HG03565 (cell line): ENCODE measurements at regions not wholly inside any gene's neighbourhood (a gene's known extent, or its start where the extent isn't known, plus 50 kb on each side); places are given as distances from the start of the nearest gene placed in this dataset.

Experiments used
- ATAC-seq: cut with Tn5 transposase; IDR thresholded peaks from one replicate; pipeline ENCODE4 v1.9.1; 2021; ENCODE audit warnings: mild to moderate bottlenecking, moderate library complexity; ENCODE audit not compliant: unreplicated experiment

DNA sequence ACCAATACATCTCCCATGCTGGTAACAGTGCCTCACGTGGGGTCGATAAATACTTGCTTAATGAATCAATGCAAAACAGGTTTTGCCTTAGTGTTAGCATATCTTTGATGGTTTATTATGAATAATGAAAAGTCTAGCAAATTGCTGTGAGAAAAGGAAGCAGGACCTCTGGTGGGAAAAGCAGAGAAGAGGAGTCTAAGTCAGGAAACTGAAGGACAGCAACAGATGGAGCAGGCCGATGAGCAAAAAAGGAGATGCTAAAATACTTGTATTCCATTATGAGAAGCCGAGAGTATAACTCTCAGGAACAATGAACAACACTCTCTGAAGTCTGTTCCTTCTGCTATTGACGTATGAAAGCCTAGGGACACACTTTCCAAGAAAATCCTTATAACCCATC is 555.2 kb upstream of the KLHL29 start:
- ATAC-seq = no peak

DNA sequence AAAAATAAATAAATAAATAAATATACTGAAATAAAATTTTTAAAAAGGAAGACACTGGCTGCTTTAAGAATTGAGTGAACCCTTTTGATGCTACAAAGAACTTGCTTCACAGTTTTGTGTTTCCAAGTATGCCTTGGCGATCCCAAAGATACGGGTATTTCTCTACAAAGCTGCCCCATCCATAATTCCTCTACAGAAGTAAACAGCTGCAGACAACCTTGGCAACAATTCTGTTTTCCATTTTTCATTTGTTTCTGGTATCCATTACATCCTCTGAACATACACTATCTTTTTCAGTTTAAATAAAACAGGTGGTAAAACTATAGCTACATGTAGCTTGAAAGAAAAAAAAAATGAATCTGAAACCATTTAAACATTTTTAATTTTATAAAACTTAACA is 552.8 kb upstream of the KLHL29 start:
- no peak for ATAC-seq

DNA sequence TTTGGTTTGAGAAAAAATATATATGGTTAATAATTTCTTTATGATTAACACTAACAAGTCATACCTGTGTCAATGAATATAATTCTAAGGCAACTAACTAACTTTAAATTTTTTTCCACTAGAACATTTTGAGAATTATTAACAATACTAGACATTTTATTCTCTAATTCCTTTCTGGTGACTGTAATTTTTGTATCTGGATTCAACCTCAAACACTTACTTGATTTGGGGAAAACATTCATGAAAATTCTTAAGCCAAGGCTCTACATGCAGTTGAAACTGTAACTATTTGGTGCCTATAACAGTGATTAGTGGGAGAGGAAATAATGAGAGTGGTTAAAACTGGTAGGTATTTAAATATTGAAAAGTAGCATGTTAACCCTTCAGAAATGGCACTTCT is 546.5 kb upstream of the KLHL29 start:
- ATAC-seq = no peak

DNA sequence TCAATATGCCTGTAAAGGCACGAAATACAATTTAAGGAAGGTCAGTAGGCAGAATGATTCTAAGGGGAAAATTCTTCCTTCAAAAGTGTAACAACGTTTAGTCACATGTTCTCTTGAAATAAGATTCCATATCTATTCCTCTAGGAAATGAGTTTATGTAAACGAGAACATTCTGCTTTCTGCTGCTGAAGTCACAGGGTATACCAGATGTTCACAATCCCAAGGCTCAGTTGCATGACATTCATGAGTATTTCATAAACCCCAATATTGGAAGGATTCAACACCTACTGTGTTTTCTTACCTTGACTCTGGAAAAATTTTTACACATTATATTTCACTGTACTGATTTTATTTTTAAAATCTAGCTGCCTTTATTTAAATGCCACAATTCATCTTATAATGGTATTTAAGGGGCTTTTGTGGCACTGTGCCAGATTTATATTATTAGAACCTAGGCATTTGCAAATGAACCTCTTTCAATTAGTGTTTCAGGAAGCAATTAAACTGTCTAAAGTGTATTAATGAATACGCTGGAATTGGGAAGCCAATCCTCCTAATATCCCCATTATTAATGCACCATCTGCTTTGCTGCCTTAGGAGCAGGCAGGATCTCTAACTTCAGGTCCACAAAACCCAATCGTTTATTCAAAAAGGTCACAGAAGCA is 542.6 kb upstream of the KLHL29 start:
- no peak for ATAC-seq

DNA sequence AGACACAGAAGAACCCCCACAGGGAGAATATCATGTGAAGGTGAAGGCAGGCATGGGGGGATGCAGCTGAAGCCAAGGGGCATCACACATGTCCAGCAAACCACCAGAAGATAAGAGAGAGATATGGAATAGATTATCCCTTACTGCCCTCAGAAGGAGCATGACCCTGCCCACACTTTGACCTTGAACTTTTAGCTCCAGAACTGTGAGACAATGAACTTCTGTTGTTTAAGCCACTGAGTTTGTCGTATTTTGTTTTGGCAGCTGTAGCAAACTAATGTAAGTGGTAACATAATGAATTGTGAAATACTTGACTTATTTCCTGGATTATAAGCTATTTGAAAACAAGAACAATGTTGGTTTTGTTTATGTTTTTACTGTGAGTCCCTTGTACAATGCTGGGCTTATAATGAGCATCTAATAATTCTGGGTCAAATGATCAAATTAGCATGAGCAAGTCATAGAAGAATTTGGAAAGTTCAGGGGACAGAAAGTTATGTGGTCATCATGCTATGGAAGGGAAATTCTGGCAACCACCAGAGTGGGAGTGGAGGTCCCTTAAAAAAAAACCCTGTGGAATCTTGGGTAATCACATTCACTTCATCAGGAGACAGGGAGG is 541.0 kb upstream of the KLHL29 start:
- no peak for ATAC-seq

DNA sequence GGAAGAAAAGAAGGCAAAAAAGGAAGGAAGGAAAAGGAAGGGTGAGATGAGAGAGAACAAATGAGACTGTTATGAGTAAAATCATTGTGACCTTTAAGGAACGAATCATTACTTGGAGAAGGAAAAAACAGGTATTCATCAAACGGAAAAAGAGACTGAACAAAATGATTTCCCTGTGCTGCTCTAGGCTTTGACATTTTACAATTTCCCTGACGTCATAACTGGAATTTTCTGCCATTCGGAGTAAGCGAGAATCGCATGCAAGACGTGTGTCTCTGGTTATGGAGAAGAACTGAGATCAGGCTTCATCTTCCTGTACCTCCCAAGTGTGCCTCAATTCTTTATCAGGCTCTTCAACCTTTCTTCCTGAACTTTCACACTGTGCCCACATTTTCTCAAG is 534.7 kb upstream of the KLHL29 start:
- no peak for ATAC-seq

DNA sequence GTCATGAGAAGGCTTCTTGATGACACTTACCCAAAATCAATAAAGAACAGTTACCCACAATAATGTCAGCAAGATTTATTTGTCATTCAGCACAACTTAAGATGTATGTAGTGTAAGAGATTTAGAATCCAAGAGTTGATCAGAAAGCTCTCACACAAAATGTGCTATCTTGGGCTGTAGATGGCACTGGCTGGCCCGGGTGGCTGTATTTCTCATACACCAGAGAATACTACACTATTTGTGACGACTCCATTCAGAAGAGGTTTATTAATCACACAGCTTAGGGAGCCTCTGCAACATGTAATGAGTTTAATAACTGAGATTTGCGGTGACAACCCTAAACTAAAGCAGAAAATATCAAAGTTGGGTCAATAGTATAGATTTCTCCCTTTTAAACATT is 530.4 kb upstream of the KLHL29 start:
- ATAC-seq = no peak

DNA sequence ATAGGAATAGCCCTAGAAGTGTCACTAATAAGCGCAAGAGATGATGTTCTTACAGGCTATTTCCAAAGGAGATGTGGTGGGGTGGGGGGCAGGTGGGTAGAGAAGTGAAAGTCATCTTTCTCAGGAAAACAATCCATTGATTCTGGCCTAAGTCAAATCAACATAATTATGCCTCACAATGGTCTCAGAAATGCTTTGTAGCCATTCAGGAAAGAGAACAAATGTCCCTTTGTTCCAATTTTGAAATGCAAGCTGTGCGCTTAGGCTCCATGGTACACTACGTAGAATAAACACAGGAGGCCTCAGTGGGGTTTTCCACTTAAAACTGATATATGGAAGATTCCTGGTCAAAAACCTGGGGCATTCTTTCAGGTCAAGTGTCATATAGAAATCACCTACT is 529.9 kb upstream of the KLHL29 start:
- no peak for ATAC-seq

DNA sequence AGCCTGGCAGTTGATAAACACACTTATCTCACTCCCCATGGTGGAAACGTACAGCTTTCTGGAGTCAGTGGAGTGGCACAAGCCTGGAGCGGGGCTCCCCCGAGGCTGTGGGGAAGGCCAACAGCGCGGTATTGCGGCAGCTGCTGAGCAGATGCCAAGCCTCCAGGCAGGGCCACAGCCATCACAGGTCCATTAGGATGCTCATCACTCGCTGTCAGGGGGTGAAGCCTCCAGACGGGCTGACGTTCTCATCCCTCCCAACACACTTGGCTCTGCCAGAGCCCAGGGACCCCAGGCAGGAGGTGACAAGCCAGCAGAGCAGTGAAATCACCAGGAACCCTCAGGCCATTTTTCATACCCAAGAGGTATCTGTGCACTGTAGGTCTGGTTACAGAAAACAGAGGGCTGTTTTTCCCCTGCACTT is 529.2 kb upstream of the KLHL29 start:
- ATAC-seq = no peak

DNA sequence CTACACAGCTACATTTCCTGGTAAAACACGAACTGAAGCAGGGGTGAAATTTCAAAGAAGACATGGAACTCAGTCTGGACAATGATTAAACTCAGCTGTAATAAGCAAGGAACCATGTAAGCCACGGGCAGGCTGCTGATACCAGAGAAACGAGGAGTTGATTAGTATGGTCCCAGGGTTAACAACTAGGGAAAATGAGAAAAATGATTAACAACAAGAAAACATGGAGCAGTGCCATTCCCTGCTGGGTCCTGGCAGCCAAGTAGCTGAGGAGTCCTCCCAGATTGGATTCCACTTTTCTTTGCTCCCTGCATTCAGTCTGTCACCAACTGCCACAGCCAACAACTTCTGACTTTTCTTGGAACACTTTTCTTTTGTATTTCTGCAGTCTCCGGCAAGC is 517.0 kb upstream of the KLHL29 start:
- ATAC-seq = no peak

DNA sequence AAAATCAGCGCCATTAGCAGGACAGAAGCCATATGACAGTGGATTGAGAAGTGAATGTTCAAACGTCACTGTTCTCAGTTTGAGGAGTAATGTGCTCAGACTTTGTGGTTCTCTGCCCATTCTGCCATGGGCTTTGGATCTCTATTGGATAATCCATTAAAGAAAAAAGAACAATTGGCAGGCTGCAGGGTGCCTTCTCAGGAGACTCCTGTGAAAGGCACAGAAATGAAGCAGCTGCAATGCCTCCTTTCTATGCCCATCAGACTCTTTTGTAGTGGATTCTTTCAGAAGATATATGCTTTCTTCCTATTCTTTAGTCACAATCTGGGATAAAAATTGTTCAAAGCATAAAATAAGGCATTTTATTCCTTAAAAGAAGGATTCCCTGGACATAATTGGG is 506.9 kb upstream of the KLHL29 start:
- ATAC-seq = no peak

DNA sequence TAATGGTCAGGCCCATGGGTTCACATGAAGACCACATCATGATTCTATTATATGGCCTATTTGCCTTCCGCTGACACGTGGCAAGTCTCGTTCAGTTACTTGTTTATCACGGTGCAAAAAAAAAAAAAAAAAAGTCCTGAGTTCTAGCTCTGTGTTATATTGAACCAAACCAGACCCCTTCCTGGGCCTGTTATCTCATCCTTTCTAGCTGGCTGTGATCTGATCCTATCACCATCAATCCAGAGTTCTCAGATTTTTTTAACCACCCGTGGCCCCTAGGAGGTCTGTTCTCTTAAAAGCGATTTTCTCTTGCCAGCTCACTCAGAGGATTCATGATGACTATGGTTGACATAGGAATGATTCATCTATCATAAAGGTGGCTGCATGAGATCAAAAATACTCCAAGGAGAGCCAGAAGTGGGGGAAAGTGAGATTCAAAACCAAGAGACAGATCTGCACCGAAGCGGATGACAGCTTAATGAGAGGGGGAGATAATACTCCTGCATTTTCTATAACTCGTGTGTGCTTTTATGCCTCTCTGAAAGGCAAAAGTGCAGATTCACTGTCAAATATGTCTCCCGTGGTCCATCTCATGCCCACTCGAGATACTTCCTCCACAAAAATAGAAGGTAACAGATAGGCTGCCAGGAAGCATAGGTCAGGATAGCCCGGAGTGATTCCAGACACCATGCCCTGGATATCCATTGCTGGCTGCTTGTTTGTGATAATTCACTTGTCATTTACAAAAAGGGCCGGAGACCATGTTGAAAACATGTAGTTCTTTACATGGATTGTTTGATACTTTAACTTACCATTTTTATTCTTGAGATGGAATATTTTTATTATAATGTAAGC is 505.7 kb upstream of the KLHL29 start:
- ATAC-seq = no peak

DNA sequence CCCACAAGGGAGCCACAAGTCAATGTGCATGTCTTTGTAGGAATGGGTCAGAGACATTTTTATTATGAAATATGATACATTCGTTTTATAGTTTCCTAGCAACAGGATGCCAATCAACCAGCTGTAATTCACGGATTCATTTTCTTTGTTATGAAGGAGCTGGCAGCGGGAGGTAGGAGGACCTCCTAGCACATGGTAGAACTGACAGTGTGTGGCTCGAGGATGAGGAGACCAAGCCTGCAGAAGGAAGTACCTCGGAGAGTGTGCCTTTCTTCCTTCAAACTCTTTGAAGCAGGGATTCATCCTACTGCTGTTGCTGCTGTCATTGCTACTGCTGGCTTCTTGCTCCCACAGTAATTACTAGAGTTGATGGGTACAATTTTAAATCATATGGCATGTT is 504.8 kb upstream of the KLHL29 start:
- no peak for ATAC-seq

DNA sequence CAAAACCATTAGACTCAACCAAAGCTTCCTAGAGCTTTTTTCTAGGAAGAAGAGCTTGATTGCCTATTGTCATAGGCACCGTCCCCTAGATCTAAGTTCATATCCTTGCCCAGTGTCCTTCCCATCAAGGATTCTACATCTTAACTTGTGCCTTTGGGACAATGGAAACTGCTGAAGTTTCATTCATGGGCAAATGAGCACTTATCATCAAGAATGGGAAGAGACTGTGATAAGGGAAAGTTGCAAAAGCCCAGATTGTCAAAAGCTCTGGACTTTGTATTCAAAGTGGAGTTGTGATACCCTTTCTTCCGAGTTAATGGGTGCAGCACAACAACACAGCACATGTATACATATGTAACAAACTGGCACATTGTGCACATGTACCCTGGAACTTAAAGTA is 503.0 kb upstream of the KLHL29 start:
- no peak for ATAC-seq

DNA sequence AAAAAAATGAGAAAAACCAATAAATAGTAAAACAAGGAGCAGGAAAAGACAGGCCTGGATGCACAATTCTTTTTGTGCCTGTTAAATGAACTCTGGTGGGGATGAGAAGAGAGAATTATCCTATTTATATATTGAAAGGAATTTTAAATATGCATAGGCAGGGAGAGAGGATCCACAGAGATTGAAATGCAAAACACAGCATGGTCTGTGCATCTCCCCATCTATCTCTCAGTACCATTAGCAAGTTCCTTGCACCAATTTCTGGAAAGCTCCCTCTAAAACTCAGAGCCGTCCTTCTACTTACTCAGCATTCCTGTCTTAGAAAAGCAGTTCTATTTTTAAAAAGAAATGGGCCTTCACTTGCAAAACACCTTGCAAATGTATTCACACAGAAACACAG is 502.3 kb upstream of the KLHL29 start:
- ATAC-seq = no peak

DNA sequence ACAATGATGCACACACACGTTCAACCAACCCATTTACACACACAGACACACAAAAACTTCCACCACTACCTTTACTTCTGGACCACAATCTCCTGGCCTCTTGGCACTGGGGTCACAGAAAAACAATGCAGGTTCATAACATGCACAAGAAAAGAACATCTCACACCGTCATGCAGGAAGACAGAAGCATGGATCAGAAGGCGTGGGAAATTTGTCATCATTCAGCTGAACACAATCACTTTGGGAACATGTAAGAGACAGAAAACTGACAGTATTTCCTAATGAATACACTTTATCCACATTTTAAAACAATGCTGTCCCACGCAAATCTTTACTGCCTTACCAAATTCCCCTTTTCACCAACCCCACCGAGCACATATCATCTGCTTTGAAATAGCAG is 501.9 kb upstream of the KLHL29 start:
- ATAC-seq = no peak

DNA sequence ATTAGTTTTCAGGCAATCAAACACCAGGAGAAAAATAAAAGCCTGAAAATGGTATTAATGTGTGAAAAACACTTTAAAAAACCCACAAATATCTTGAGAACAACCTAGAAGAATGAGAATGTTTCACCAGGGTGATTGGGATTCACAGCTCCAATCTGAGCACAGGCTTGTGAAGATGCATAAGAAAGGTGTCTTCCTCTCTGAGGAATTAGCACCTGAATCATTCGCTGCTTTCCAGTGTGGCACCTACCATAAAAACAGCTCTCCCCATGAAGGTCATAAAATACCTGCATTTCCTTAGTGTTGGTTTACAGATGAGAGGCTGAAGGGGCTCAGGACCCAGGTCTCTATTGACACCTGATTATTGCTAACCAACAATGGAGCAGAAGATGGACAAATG is 499.7 kb upstream of the KLHL29 start:
- ATAC-seq = no peak

DNA sequence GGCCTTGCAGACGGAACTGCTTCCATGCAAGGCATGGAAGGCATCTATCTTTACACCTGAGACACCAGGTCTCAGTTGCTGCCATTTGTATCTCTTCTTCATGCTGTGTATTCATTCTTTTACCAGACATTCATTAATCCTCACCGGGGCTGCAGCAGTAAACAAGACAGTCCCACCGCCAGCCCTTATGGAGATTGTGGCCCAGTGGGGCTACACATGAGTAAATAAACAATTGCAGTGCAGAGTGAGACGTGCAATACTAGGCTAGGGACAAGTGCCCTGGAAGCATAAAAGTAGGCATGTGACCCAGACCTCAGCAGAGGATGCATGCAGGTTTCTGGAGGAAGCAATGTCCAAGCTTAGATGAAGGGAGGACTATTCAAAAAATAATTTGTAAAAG is 497.6 kb upstream of the KLHL29 start:
- ATAC-seq = no peak

DNA sequence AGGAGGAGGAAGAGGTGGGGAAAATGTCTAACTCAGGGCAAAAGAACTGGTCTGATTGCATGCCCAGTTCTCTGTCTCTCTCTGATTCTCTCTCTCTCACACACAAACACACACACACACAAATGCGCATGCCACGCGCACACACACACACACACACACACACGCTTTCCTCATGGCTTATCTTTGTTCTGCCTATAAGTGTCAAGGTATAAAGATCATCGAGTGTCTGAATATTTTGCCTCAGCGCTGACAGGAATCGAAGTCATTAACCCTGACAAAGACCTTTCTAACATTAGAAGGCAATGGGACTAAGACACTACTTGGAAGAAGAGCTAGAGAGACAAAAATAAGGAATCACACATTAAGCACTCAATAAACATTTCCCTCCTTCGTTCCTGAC is 497.1 kb upstream of the KLHL29 start:
- ATAC-seq = no peak

DNA sequence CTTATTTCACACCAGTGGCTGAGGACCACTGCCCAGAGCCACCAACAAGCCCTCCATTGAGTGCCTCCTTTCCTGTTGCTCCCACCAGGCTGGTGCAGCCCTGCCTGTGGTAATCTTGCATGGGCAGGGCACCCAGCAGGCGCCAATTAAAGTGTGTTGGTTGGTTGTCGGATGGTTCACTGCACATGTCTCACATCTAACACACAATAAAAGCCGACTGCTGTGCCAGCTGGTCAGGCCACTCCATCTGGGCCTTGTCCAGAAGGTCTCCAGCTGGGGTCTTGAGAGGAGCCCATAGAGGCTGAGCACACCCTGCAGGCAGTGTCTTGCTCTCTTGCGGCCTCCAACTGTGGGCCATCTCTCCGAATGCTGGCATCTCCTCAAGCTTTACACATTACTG is 494.8 kb upstream of the KLHL29 start:
- ATAC-seq = no peak

DNA sequence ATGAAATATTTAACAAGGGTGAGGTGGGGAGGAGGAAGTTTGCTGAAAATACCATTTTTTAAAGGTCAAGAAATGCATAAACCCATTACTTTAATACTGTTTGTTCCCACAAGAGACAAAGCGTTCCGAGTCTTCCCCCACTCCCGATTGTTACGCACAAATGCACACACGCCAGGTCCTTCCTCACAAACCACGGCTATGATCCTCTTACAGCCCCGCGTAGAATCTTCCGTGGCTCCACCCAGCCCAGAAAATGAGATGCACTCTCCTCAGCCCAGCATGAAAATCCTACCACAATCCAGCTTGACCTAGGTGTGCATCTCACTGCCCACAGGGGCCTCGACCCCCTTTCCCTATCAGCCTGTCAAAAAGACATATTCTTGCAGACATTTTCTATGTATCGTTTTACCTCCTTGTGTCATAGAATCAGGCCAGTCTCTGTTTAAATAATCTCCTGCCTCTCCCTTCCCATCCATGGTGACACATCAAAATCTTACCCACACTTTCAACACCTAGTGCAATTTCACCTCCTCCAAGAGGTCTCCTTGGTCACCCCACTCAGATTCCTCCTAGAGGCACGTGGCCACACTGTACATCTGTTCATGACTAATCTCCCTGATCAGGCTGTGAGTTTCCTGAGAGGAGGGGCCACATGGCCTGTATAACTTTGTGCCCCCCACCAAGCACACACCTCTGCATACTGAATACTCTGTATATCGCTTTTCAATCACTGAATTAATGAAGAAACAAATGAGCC is 491.0 kb upstream of the KLHL29 start:
- ATAC-seq = no peak
